SK-N-SH (cell line): ENCODE measurements at regions not wholly inside any gene's neighbourhood (a gene's known extent, or its start where the extent isn't known, plus 50 kb on each side); places are given as distances from the start of the nearest gene placed in this dataset.

Source experiments
- CTCF ChIA-PET: fragments of 300-600, 350-600 bp; formaldehyde crosslinking; extraction: SDS; loops from one replicate; lab custom pipeline; 2021; lab: Yijun Ruan, JAX
- POLR2A ChIA-PET: fragments of 350-600 bp; sonication (Branson Sonifier 250); formaldehyde crosslinking; extraction: SDS; loops from one replicate; lab custom pipeline; 2020; ENCODE audit warnings: antibody characterized with exemption, inconsistent platforms; lab: Yijun Ruan, JAX
- DNase-seq: peaks from one replicate; pipeline ENCODE4 v3.0.0; 2012
- H2AFZ ChIP-seq: fragments of 200-600 bp; sonication (generic); 2 replicates; pipeline ENCODE4 v1.8.1; 2016; ENCODE audit warnings: antibody characterized with exemption, mild to moderate bottlenecking, low read depth
- H3F3A ChIP-seq: fragments of 200-600 bp; sonication (generic); replicated peaks from 2 replicates; pipeline ENCODE3; 2016; ENCODE audit warnings: antibody characterized with exemption, mild to moderate bottlenecking; ENCODE audit not compliant: insufficient read depth
- H3K27ac ChIP-seq, 2 experiments: fragments of 200-500 bp in 1 of 2; fragments of 200-600 bp in 1 of 2; sonication (Bioruptor generic) in 1 of 2; sonication (generic), shearing (Covaris generic) in 1 of 2; 2 replicates each; pipeline versions ENCODE4 v1.5.1 to v1.6.1; 2014 to 2016; ENCODE audit warnings: low read depth in 2 of 2, inconsistent platforms in 1 of 2, low read length in 1 of 2, mild to moderate bottlenecking in 1 of 2, mixed read lengths in 1 of 2
- H3K27me3 ChIP-seq: fragments of 200-600 bp; sonication (generic), shearing (Covaris generic); 2 replicates; pipeline ENCODE4 v1.6.1; 2016; ENCODE audit warnings: mixed run types; ENCODE audit not compliant: insufficient read depth
- H3K36me3 ChIP-seq, 2 experiments: fragments of 200-500 bp in 1 of 2; fragments of 200-600 bp in 1 of 2; sonication (Bioruptor generic) in 1 of 2; sonication (generic) in 1 of 2; replicated peaks in 1 of 2; 2 replicates each; pipeline versions ENCODE3 to v1.5.1; 2014 to 2016; ENCODE audit warnings: low read length in 1 of 2, mild to moderate bottlenecking in 1 of 2; ENCODE audit not compliant: insufficient read depth in 2 of 2, control insufficient read depth in 1 of 2
- H3K4me1 ChIP-seq, 2 experiments: fragments of 200-500 bp in 1 of 2; fragments of 200-600 bp in 1 of 2; sonication (Bioruptor generic) in 1 of 2; sonication (generic), shearing (Covaris generic) in 1 of 2; 2 replicates each; pipeline versions ENCODE4 v1.5.1 to v1.6.1; 2014 to 2016; ENCODE audit warnings: low read depth in 1 of 2, low read length in 1 of 2, mixed run types in 1 of 2; ENCODE audit not compliant: insufficient read depth in 2 of 2, control insufficient read depth in 1 of 2
- H3K4me2 ChIP-seq: fragments of 200-600 bp; sonication (generic), shearing (Covaris generic); 2 replicates; pipeline ENCODE4 v1.6.1; 2017; ENCODE audit warnings: mixed run types
- H3K4me3 ChIP-seq, 2 experiments: fragments of 200-500 bp in 1 of 2; fragments of 200-600 bp in 1 of 2; sonication (Bioruptor generic) in 1 of 2; sonication (generic), shearing (Covaris generic) in 1 of 2; 2 replicates each; pipeline versions ENCODE4 v1.5.1 to v1.8.1; 2014 to 2016; ENCODE audit warnings: low read depth in 2 of 2, inconsistent platforms in 1 of 2, low read length in 1 of 2, mild to moderate bottlenecking in 1 of 2, mixed read lengths in 1 of 2, moderate library complexity in 1 of 2
- H3K79me2 ChIP-seq: fragments of 200-600 bp; sonication (generic); 2 replicates; pipeline ENCODE4 v1.8.1; 2017; ENCODE audit warnings: mild to moderate bottlenecking; ENCODE audit not compliant: insufficient read depth
- H3K9ac ChIP-seq: fragments of 200-600 bp; sonication (generic); 2 replicates; pipeline ENCODE4 v1.6.1; 2017; ENCODE audit warnings: mixed run types
- H3K9me2 ChIP-seq: fragments of 200-600 bp; sonication (generic); 2 replicates; pipeline ENCODE4 v1.6.1; 2017; ENCODE audit warnings: mixed run types
- H3K9me3 ChIP-seq: fragments of 200-600 bp; sonication (generic); 2 replicates; pipeline ENCODE4 v1.6.1; 2017; ENCODE audit warnings: mixed run types, mild to moderate bottlenecking, moderate library complexity
- H4K20me1 ChIP-seq: fragments of 200-600 bp; sonication (generic); 2 replicates; pipeline ENCODE4 v1.6.1; 2017; ENCODE audit warnings: mild to moderate bottlenecking, mixed run types; ENCODE audit not compliant: insufficient read depth
- CTCF ChIP-seq: fragments of 200-600 bp; sonication (generic); IDR thresholded peaks from 2 replicates; pipeline ENCODE4 v1.6.1; 2017; ENCODE audit warnings: antibody characterized with exemption, mild to moderate bottlenecking, moderate library complexity
- ELF1 ChIP-seq: IDR thresholded peaks from 2 replicates; pipeline ENCODE4 v1.4.0; 2012
- EP300 ChIP-seq, 2 experiments: IDR thresholded peaks; 2 replicates each; pipeline versions ENCODE4 v1.4.0 to v1.6.1; 2012; ENCODE audit warnings: borderline replicate concordance in 1 of 2, low read depth in 1 of 2, low read length in 1 of 2
- FOXJ3 ChIP-seq: sonication (generic); formaldehyde crosslinking; IDR thresholded peaks from 2 replicates; pipeline ENCODE4 v1.5.1; 2020; ENCODE audit warnings: mild to moderate bottlenecking, missing genetic modification reagents
- GABPA ChIP-seq: IDR thresholded peaks from 2 replicates; pipeline ENCODE4 v1.4.0; 2012; ENCODE audit warnings: low read depth, mild to moderate bottlenecking
- MAX ChIP-seq: IDR thresholded peaks from 2 replicates; pipeline ENCODE4 v1.4.0; 2012; ENCODE audit warnings: low read depth
- MEF2A ChIP-seq: IDR thresholded peaks from 2 replicates; pipeline ENCODE4 v1.4.0; 2012; ENCODE audit warnings: low read depth, borderline replicate concordance
- NRF1 ChIP-seq: IDR thresholded peaks from 2 replicates; pipeline ENCODE4 v1.6.1; 2012; ENCODE audit warnings: low read depth, mild to moderate bottlenecking, low read length
- POLR2AphosphoS5 ChIP-seq: IDR thresholded peaks from 2 replicates; pipeline ENCODE4 v1.6.1; 2012; ENCODE audit warnings: low read depth, low read length
- RXRA ChIP-seq: IDR thresholded peaks from 2 replicates; pipeline ENCODE4 v1.4.0; 2012; ENCODE audit warnings: low read depth, mild to moderate bottlenecking, borderline replicate concordance
- SIN3A ChIP-seq: IDR thresholded peaks from 2 replicates; pipeline ENCODE4 v1.6.1; 2012; ENCODE audit warnings: low read depth, mild to moderate bottlenecking, low read length, moderate library complexity, borderline replicate concordance
- TAF1 ChIP-seq: IDR thresholded peaks from 2 replicates; pipeline ENCODE4 v1.6.1; 2012; ENCODE audit warnings: low read depth, mild to moderate bottlenecking, low read length, moderate library complexity, borderline replicate concordance
- TEAD4 ChIP-seq: IDR thresholded peaks from 2 replicates; pipeline ENCODE4 v1.4.0; 2012; ENCODE audit warnings: mild to moderate bottlenecking, borderline replicate concordance; ENCODE audit not compliant: insufficient read depth
- USF1 ChIP-seq: IDR thresholded peaks from 2 replicates; pipeline ENCODE4 v1.4.0; 2012; ENCODE audit warnings: low read depth, borderline replicate concordance
- YY1 ChIP-seq: IDR thresholded peaks from 2 replicates; pipeline ENCODE4 v1.4.0; 2012; ENCODE audit warnings: low read depth, mild to moderate bottlenecking
- ZBTB33 ChIP-seq: IDR thresholded peaks from 2 replicates; pipeline ENCODE4 v1.4.0; 2012; ENCODE audit warnings: low read depth, borderline replicate concordance
- WGBS: methylation state at CpG from one replicate; pipeline ENCODE4 v1.1.6; 2017; ENCODE audit warnings: low lambda C conversion rate; 5-methylcytosine and 5-hydroxymethylcytosine counted together

GRCh38 chr6:2469428-2469827 is 224.0 kb upstream of the GMDS start (continued):
- no peak for TF ChIP-seq ZBTB33
- TF ChIP-seq, all 33 proteins: peak for 0

GRCh38 chr6:2468601-2468955 is 223.2 kb upstream of the GMDS start:
- TF ChIP-seq EP300 (IDR thresholded peaks at IDR 0.05; ENCODE audit: borderline replicate concordance in 1 of 2, low read depth in 1 of 2, low read length in 1 of 2) (no peak), MEF2A (no peak), GABPA (no peak), SIN3A (no peak)
- H3K4me2 ChIP-seq = no peak overlapping the region
- no peak overlapping the region for H3K4me3 ChIP-seq
- H3K9me3 ChIP-seq = no peaks in the 10 kb centered on the region
- H3K27me3 ChIP-seq = peaks cover 23% of the 10 kb centered on the region; the same call in 1 of the 2 replicates
- no peaks in the 10 kb centered on the region for H3K9me2 ChIP-seq
- no peak overlapping the region for H3K9ac ChIP-seq
- POLR2A ChIA-PET = no interaction called here
- H3F3A ChIP-seq = no peaks in the 10 kb centered on the region
- 21% methylated on average over 4 of the region's 4 CpGs for WGBS
- no peak for DNase-seq
- H4K20me1 ChIP-seq = no peaks in the 10 kb centered on the region
- no peak overlapping the region for H3K27ac ChIP-seq
- CTCF ChIA-PET = no interaction called here
- H3K36me3 ChIP-seq = no peaks in the 10 kb centered on the region
- H3K79me2 ChIP-seq = no peaks in the 10 kb centered on the region
- H3K4me1 ChIP-seq = no peaks in the 10 kb centered on the region
- no peak overlapping the region for H2AFZ ChIP-seq

GRCh38 chr6:2467929-2468600 is 222.7 kb upstream of the GMDS start:
- Histone ChIP-seq H3K4me2 (no peak overlapping the region), H3K27ac (no peak overlapping the region), H3K27me3 (peaks cover 19% of the 10 kb centered on the region; the same call in 1 of the 2 replicates), H3K9me2 (no peaks in the 10 kb centered on the region), H3K36me3 (no peaks in the 10 kb centered on the region), H3K9me3 (no peaks in the 10 kb centered on the region), H3K79me2 (no peaks in the 10 kb centered on the region), H3K4me3 (no peak overlapping the region), H4K20me1 (no peaks in the 10 kb centered on the region), H3K4me1 (no peaks in the 10 kb centered on the region), H2AFZ (no peak overlapping the region), H3F3A (no peaks in the 10 kb centered on the region), H3K9ac (no peak overlapping the region)
- DNase-seq = no peak
- POLR2A ChIA-PET = no interaction called here
- WGBS = 8% methylated on average over 6 of the region's 6 CpGs
- TF ChIP-seq NRF1 = no peak
- TF ChIP-seq FOXJ3 (CRISPR knock-in tag) = no peak
- TF ChIP-seq TEAD4 = no peak
- no peak for TF ChIP-seq ELF1
- TF ChIP-seq CTCF = no peak
- TF ChIP-seq RXRA = no peak
- TF ChIP-seq GABPA = no peak
- TF ChIP-seq TAF1 = no peak
- no peak for TF ChIP-seq POLR2AphosphoS5
- no peak for TF ChIP-seq YY1
- no peak for TF ChIP-seq MAX
- no peak for TF ChIP-seq USF1
- no peak for TF ChIP-seq MEF2A
- CTCF ChIA-PET = no interaction called here
